ENCODE measurements at regions not wholly inside any gene's neighbourhood (a gene's known extent, or its start where the extent isn't known, plus 50 kb on each side); places are given as distances from the start of the nearest gene placed in this dataset.

DNA sequence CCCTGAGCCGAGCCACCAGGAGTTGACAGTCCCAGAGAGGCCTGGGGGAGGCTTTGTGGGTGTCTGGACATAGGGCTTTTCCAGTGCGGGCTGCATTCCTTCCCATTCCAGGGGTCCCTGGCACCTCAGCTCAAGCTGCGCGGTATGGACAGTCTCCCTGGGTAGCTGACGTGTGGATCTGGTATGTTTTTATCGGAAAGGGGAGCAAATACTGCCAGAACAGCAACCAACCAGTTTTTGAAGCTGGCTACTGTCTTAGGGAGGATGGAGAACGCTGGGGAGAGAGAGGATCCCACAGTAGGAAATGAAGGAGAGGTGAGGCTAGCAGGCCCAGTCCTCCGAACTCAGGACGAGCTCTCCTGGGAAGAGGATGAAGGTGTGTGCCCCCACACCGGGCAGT lies 103.8 kb upstream of the APCDD1 start:
- TF ChIP-seq, protein P1, sequence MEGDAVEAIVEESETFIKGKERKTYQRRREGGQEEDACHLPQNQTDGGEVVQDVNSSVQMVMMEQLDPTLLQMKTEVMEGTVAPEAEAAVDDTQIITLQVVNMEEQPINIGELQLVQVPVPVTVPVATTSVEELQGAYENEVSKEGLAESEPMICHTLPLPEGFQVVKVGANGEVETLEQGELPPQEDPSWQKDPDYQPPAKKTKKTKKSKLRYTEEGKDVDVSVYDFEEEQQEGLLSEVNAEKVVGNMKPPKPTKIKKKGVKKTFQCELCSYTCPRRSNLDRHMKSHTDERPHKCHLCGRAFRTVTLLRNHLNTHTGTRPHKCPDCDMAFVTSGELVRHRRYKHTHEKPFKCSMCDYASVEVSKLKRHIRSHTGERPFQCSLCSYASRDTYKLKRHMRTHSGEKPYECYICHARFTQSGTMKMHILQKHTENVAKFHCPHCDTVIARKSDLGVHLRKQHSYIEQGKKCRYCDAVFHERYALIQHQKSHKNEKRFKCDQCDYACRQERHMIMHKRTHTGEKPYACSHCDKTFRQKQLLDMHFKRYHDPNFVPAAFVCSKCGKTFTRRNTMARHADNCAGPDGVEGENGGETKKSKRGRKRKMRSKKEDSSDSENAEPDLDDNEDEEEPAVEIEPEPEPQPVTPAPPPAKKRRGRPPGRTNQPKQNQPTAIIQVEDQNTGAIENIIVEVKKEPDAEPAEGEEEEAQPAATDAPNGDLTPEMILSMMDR (conservative IDR thresholded peaks at IDR 0.05; ENCODE audit: control insufficient read depth, insufficient read depth, low read depth, low read length), result no peak
- no peak for DNase-seq (ENCODE audit: low read depth)
- no peak overlapping the region for H3K4me3 ChIP-seq (ENCODE audit: control insufficient read depth, low read depth, low read length)

DNA sequence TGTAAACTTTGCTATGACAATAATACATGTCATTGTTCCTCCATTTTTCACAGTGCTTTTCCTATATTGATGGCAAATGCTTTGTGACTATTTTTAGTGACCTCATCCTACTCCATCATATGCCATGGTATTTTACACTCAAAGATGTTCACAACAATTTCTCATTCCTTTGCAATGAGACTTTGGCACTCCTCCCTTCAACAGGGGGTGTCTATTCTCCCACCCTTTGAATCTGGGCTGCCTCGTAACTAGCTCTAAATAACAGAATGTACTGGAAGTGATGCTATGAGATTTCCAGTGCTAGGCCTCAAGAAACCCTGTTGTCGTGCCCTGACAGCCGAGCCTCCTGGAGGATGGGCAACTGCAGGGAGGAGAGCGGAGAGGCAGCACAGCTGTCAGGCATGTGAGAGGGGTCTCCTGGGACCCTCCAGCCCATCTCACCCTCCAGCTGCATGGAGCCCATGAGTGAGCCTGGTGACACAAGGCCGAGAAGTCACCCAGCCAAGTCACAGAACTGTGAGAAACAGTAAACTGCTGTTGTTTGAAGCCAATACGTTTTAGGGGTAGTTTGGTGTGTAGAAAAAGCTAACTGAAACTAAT lies 103.1 kb upstream of the APCDD1 start:
- no peak for DNase-seq (ENCODE audit: low read depth)
- TF ChIP-seq, protein P1 (conservative IDR thresholded peaks at IDR 0.05; ENCODE audit: control insufficient read depth, insufficient read depth, low read depth, low read length), result no peak
- H3K4me3 ChIP-seq (ENCODE audit: control insufficient read depth, low read depth, low read length), result no peak overlapping the region

DNA sequence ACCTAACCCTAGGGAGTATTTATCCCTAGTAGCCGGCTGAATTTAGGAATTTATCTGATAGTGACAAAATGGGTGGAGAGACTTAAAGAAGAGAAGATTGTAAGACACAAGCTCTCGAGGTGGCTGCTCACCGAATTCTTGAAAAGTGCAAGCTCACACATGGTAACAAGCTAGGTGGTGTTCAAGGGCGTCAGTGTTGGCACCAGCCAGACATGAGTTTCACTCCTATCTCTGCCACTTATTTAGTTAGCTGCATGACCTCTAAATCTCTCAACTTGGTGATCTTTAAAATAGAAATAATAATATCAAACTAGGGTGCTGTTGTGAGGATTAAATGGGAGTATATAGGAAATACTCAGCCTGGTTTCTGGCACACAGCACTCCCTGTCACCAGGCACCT lies 102.6 kb upstream of the APCDD1 start:
- no peak overlapping the region for H3K4me3 ChIP-seq (ENCODE audit: control insufficient read depth, low read depth, low read length)
- TF ChIP-seq, protein P1 (conservative IDR thresholded peaks at IDR 0.05; ENCODE audit: control insufficient read depth, insufficient read depth, low read depth, low read length), result no peak
- no peak for DNase-seq (ENCODE audit: low read depth)

DNA sequence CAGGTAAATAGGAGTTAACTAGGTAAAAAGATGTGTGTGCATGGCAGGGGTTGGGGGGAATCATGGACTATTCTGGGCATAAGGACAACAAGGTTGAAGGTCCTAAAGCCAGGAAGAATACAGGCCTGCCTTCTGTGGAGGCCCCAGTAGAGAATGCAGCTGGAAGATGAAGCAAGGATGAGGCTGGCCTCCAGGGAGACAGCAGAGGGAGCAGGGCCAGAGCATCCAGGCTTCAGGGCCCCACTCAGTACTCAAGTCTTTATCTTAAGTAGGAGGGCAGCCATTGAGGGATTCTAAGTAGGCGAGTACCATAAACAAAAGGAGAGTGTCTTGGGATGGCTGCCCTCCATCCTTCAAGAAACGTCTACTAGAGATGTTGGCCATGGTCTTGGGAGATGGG lies 101.8 kb upstream of the APCDD1 start:
- TF ChIP-seq, protein P1 (conservative IDR thresholded peaks at IDR 0.05; ENCODE audit: control insufficient read depth, insufficient read depth, low read depth, low read length), result no peak
- no peak overlapping the region for H3K4me3 ChIP-seq (ENCODE audit: control insufficient read depth, low read depth, low read length)
- DNase-seq (ENCODE audit: low read depth), result no peak

DNA sequence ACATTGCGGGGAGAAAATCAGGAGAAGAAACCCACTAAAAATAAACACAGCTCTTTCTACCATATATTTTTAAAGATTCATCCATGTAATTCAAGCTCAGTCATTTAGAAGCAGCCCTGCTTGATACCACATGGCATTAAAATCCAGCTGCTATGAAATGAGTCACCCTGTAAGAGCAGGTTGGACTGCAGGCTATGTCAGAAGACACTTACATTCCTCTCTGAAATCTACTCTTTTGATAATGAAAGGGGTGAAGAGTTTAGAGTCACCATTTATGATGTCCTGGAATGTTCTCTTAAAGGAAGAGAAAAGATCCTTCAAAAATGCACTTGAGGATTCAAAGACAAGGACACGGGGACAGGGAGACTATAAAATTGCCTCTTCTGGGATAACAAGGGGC lies 100.6 kb upstream of the APCDD1 start:
- H3K4me3 ChIP-seq (ENCODE audit: control insufficient read depth, low read depth, low read length), result no peak overlapping the region
- TF ChIP-seq, protein P1 (conservative IDR thresholded peaks at IDR 0.05; ENCODE audit: control insufficient read depth, insufficient read depth, low read depth, low read length), result no peak
- peak; percentile 67 for DNase-seq (ENCODE audit: low read depth)

DNA sequence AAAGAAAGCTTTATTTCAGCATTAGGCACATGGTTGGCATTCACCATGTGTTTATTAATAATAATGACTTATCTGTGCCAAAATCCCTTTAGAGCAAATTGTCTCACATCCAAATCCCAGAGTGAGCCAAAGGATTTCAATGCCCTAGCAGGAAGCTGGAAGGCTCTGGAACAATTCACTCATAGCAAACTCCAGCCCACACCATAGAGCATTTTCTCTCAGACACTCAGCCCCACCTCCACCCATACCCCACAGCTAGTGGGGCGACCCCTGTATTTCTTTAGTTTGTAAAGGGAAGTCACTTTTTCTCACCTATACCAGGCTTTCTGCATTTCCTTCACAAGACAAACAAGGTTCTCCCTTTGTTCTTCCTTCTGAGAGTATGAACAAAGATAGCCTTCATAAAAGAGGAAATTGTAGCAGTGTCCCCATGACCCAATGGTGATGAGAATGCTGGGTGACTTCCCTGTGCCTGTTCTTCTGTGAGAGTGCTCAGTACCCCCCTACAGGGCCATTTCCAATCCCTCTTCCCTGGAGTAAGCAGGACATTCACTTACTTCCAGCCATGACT lies 100.1 kb upstream of the APCDD1 start:
- TF ChIP-seq, protein P1 (conservative IDR thresholded peaks at IDR 0.05; ENCODE audit: control insufficient read depth, insufficient read depth, low read depth, low read length), result no peak
- H3K4me3 ChIP-seq (ENCODE audit: control insufficient read depth, low read depth, low read length), result no peak overlapping the region
- DNase-seq (ENCODE audit: low read depth), result no peak
